ENCODE measurements at regions not wholly inside any gene's neighbourhood (a gene's known extent, or its start where the extent isn't known, plus 50 kb on each side); places are given as distances from the start of the nearest gene placed in this dataset.

GRCh38 chr4:101527188-101527587, 179.9 kb upstream of the PPP3CA start:
- TF ChIP-seq, protein P1, sequence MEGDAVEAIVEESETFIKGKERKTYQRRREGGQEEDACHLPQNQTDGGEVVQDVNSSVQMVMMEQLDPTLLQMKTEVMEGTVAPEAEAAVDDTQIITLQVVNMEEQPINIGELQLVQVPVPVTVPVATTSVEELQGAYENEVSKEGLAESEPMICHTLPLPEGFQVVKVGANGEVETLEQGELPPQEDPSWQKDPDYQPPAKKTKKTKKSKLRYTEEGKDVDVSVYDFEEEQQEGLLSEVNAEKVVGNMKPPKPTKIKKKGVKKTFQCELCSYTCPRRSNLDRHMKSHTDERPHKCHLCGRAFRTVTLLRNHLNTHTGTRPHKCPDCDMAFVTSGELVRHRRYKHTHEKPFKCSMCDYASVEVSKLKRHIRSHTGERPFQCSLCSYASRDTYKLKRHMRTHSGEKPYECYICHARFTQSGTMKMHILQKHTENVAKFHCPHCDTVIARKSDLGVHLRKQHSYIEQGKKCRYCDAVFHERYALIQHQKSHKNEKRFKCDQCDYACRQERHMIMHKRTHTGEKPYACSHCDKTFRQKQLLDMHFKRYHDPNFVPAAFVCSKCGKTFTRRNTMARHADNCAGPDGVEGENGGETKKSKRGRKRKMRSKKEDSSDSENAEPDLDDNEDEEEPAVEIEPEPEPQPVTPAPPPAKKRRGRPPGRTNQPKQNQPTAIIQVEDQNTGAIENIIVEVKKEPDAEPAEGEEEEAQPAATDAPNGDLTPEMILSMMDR (IDR thresholded peaks at IDR 0.05): no peak
- TF ChIP-seq POLR2A (IDR thresholded peaks at IDR 0.05): no peak
